ENCODE measurements at regions not wholly inside any gene's neighbourhood (a gene's known extent, or its start where the extent isn't known, plus 50 kb on each side); places are given as distances from the start of the nearest gene placed in this dataset.

GRCh38 chr20:23295934-23296333, 54.7 kb upstream of the NXT1 start:
- TF ChIP-seq CTCF (IDR thresholded peaks at IDR 0.05; ENCODE audit: low read depth, low read length, missing input control) (no peak), MAX (IDR thresholded peaks at IDR 0.05) (no peak), YY1 (IDR thresholded peaks at IDR 0.05) (no peak), SP1 (IDR thresholded peaks at IDR 0.05) (no peak), REST (IDR thresholded peaks at IDR 0.05) (no peak)
